ENCODE measurements at regions not wholly inside any gene's neighbourhood (a gene's known extent, or its start where the extent isn't known, plus 50 kb on each side); places are given as distances from the start of the nearest gene placed in this dataset.
"Not testable (repeated sequence)": the region's sequence is repeated elsewhere in the genome, so short reads cannot be mapped to it uniquely, and the experiment has no call there.

DNA sequence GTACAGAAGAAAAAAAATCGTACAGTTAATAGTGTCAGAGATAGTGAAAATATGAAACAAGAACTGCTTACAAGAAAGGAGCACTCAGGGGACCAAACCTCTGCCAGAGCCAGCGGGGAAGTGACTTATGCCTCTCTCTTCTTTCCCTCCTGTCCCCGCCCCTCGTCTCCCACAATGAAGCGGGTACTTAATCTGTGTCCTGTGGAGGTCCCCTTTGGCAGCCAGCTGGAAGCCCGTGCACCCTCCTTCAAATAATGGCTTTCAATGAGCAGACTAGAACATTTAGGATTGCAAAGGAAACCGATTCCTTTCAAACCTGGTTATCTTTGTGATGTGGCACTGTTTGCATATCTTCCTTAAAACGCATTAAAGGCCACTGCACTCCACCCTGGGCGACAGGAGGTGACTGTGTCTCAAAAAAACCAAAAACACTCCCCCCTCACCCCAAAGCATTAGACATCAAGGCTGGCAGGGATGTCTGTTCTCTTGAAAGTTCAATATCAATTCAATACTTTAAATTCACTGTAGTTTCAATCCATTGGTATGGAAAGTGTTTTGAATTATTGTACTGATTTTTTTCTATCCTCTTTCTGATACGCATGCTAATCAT is 51.7 kb downstream of the PPIAL4C start:
- H3K4me1 Mint-ChIP-seq (ENCODE audit: unreplicated experiment); H3K27me3 Mint-ChIP-seq (ENCODE audit: unreplicated experiment); DNase-seq (ENCODE audit: low spot score); H3K36me3 Mint-ChIP-seq (ENCODE audit: low read depth, unreplicated experiment); H3K9me3 Mint-ChIP-seq (ENCODE audit: unreplicated experiment): not testable (repeated sequence)
- Mint-ChIP-seq H3K4me3 (ENCODE audit: unreplicated experiment) (peak overlapping the region; percentile 95), H3K27ac (ENCODE audit: unreplicated experiment) (peak overlapping the region; percentile 52)

DNA sequence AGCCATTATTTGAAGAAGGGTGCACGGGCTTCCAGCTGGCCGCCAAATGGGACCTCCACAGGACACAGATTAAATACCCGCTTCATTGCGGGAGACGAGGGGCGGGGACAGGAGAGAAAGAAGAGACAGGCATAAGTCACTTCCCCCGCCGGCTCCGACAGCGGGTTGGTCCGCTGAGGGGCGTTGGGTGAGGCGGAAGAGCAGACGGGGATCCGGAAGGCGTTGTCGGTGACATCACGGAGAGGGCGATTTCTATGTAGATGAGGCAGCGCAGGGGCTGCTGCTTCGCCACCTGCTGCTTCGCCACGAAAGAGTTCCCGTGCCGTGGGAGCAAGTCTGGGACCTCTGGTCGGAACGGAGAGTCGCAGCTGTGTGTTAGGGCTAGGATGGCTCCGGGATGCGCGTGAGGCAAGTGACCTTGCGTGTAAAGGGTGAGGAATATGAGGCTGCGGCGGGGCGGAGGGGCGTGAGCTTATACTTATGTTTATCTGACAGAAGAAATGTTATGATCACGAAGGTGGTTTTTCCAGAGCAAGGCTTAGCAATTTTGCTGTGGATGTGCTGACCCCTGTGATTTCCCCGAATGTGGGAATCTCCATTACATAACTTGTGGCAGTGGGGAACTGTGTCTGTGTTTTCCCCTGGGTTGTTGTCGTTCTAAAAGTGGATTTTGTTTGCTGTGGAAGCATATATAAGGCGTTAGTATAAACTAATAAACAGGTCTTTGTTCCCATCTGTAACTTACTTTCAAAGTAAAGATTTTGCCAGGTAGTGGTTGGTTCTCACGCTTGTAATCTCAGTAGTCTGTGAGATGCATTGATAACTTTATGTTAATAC is 52.9 kb downstream of the PPIAL4C start:
- H3K4me1 Mint-ChIP-seq (ENCODE audit: unreplicated experiment); H3K27me3 Mint-ChIP-seq (ENCODE audit: unreplicated experiment); H3K36me3 Mint-ChIP-seq (ENCODE audit: low read depth, unreplicated experiment); H3K9me3 Mint-ChIP-seq (ENCODE audit: unreplicated experiment): not testable (repeated sequence)
- H3K27ac Mint-ChIP-seq (ENCODE audit: unreplicated experiment), result peak overlapping the region; percentile 99
- DNase-seq (ENCODE audit: low spot score), result peak; percentile 77
- peak overlapping the region; percentile 95 for H3K4me3 Mint-ChIP-seq (ENCODE audit: unreplicated experiment)

DNA sequence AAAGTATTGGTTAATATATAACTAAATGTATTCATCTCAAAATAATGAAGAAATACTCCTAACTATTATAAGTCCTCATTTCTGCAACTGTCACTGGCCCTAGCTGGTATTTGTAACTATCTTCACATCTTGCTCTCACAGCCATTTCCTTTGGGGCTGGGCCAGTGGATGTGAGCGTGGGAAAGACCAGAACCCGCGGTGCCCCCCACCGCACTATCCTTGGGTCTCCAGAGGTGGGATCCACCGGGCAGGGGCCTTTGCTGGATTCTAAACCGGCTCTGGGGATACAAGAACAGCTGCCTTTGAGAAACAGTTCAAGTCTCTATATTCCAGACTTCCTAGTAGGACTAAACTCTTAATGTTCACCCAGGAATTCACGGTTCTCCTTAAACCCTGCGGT is 54.8 kb downstream of the PPIAL4C start:
- not testable (repeated sequence) for DNase-seq (ENCODE audit: low spot score)

DNA sequence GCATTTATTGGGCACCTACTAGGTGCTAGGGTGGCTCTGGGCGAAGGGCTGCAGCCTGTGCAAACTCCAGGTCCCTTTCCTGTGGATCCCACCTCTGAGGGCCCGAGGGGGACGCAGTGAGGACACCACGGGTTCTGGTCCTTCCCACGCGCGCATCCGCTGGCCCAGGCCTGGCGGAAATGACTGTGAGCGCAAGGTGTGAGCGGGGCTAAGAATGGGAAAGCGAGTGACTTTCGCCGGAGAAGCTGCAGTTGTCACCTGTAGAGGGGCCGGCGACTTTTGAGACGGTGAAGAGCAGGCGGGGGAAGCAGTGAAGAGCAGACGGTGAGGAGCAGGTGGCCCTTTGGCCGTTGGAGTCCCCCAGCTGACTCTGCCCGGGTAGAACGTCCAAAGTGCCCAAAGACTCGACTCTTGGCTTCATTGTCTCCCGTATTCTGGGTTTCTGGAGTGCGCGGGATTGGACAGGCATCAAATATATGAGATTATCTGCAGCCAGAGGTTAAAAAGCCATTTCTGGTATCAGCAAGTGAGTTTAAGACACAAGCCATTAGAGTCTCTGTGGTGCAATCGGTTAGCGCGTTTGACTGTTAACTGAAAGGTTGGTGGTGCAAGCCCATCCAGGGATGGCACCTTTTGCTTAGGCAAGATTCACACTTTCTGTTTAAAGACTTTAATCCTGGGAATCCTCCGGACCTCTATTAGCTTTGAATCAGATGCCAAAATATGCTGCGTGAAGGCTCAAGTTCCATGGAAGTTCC is 55.4 kb downstream of the PPIAL4C start:
- H3K27me3 Mint-ChIP-seq (ENCODE audit: unreplicated experiment); H3K9me3 Mint-ChIP-seq (ENCODE audit: unreplicated experiment); DNase-seq (ENCODE audit: low spot score); H3K27ac Mint-ChIP-seq (ENCODE audit: unreplicated experiment); H3K4me3 Mint-ChIP-seq (ENCODE audit: unreplicated experiment); H3K4me1 Mint-ChIP-seq (ENCODE audit: unreplicated experiment); H3K36me3 Mint-ChIP-seq (ENCODE audit: low read depth, unreplicated experiment): not testable (repeated sequence)

More for the DNA sequence above, 54.8 kb downstream of the PPIAL4C start:
- not testable (repeated sequence) for H3K36me3 Mint-ChIP-seq (ENCODE audit: low read depth, unreplicated experiment); H3K27ac Mint-ChIP-seq (ENCODE audit: unreplicated experiment); H3K9me3 Mint-ChIP-seq (ENCODE audit: unreplicated experiment); H3K27me3 Mint-ChIP-seq (ENCODE audit: unreplicated experiment); H3K4me1 Mint-ChIP-seq (ENCODE audit: unreplicated experiment); H3K4me3 Mint-ChIP-seq (ENCODE audit: unreplicated experiment)

DNA sequence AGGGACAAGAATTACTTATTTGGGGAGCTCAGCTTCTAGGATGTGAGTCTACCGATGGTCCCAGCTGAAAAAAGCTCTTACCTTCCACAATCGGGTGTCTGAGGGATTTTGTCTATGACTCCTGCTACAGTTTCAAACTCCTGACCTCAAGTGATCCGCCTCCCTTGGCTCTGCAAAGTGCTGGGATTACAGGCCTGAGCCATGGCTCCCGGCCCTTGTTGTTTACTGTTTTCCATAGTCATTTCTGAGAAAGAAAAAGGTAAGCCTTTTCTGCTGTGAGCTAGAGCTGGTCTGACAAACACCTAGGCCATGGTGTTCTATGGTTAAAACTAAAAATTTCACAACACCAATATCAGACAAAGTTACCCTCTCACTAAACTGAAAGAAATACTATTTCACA is 57.5 kb downstream of the PPIAL4C start:
- not testable (repeated sequence) for H3K27me3 Mint-ChIP-seq (ENCODE audit: unreplicated experiment); H3K36me3 Mint-ChIP-seq (ENCODE audit: low read depth, unreplicated experiment); H3K27ac Mint-ChIP-seq (ENCODE audit: unreplicated experiment); H3K9me3 Mint-ChIP-seq (ENCODE audit: unreplicated experiment); H3K4me1 Mint-ChIP-seq (ENCODE audit: unreplicated experiment); H3K4me3 Mint-ChIP-seq (ENCODE audit: unreplicated experiment); DNase-seq (ENCODE audit: low spot score)

DNA sequence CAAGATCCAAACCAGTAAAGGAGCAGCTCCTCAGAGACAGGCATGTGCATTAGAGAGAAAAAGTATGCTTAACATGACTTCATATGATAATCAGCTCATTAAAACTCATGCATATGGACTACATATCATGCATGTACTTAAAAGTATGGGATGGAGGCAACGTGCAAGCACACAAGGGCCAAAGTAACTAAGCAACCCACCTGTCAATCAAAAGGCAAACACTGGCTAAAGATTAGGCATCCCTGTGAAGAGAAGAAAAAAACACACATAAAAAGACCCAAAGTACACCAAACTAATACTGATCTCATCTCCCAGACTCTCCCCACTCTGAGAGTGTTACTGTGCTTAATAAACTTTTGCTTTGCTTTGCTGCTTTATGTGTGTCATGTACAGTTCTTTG is 61.2 kb downstream of the PPIAL4C start:
- H3K4me1 Mint-ChIP-seq (ENCODE audit: unreplicated experiment); H3K36me3 Mint-ChIP-seq (ENCODE audit: low read depth, unreplicated experiment); H3K27ac Mint-ChIP-seq (ENCODE audit: unreplicated experiment); DNase-seq (ENCODE audit: low spot score); H3K4me3 Mint-ChIP-seq (ENCODE audit: unreplicated experiment); H3K9me3 Mint-ChIP-seq (ENCODE audit: unreplicated experiment); H3K27me3 Mint-ChIP-seq (ENCODE audit: unreplicated experiment): not testable (repeated sequence)

DNA sequence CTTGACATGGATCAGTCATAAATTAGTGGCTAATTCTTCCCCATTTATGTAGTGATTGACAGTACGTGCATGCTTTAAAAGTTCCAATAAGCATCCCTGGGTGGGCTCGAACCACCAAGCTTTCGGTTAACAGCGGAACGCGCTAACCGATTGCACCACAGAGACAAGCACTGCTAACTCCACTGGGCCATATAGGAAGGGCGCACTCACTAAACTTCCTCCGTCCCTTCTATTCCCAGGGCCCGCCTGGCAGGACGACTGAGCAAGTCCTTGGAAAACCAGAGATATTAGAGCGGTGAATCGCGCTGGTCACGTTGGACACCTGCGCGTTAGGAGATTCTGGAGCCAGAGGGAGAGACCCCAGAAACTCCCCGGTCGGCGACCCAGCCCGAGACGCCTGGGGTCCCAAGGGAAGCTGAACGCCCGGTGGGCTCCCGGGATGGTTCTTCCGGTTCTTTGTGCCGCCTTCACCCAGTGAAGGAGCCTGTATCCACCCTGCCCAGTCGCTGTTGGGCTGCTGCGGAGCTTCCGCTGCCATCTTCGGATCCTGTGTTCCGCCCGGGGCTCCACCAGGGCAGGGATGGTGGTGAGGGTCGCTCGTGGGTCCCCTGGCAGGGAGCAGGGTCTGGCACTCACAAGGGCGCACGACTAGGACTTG is 62.8 kb downstream of the PPIAL4C start:
- not testable (repeated sequence) for H3K27me3 Mint-ChIP-seq (ENCODE audit: unreplicated experiment)

DNA sequence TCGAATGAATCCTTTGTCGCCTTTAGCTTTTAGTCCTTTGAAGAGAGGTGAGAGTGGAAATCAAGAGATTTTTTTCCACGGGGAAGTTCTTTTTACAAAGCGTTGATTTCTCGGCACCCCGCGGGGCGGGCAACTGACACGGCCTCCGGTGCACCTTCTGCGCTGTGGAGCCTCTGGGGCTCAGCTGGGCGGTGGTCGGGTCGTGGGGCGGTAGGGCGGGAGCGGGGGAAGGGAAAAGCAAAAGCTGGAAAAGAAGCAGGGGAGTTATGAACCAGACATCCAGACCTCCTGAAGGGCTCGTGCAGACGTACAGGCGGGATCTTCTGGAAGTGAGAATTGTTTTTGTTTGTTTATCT is 63.3 kb downstream of the PPIAL4C start:
- not testable (repeated sequence) for H3K4me3 Mint-ChIP-seq (ENCODE audit: unreplicated experiment); H3K9me3 Mint-ChIP-seq (ENCODE audit: unreplicated experiment)
- peak; percentile 9 for DNase-seq (ENCODE audit: low spot score)

More for the DNA sequence above, 62.8 kb downstream of the PPIAL4C start:
- Mint-ChIP-seq H3K27ac (ENCODE audit: unreplicated experiment) (peak overlapping the region; percentile 20), H3K4me3 (ENCODE audit: unreplicated experiment) (peak overlapping the region; percentile 78)
- H3K9me3 Mint-ChIP-seq (ENCODE audit: unreplicated experiment); H3K4me1 Mint-ChIP-seq (ENCODE audit: unreplicated experiment); H3K36me3 Mint-ChIP-seq (ENCODE audit: low read depth, unreplicated experiment): not testable (repeated sequence)
- DNase-seq (ENCODE audit: low spot score), result peak; percentile 17

DNA sequence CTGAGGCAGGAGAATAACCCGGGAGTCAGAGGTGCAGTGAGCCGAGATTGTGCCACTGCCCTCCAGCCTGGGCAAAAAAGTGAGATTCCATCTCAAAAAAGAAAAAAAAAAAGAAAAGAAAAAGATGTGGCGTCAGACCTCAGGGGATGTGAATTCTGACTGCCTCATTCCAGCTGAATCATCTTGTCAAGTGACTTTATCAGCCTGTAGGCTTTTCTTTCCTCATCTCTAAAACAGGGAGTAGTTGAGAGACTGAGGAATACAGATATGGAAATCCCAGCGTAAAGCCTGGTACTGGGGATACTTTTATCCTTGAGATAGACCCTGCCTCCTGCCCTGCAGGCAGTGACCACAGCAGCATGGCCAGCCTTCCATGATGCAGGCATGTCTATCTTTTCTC is 74.1 kb downstream of the PPIAL4C start:
- not testable (repeated sequence) for DNase-seq (ENCODE audit: low spot score); H3K36me3 Mint-ChIP-seq (ENCODE audit: low read depth, unreplicated experiment); H3K4me3 Mint-ChIP-seq (ENCODE audit: unreplicated experiment); H3K27ac Mint-ChIP-seq (ENCODE audit: unreplicated experiment); H3K27me3 Mint-ChIP-seq (ENCODE audit: unreplicated experiment); H3K9me3 Mint-ChIP-seq (ENCODE audit: unreplicated experiment); H3K4me1 Mint-ChIP-seq (ENCODE audit: unreplicated experiment)

More for the DNA sequence above, 63.3 kb downstream of the PPIAL4C start:
- H3K36me3 Mint-ChIP-seq (ENCODE audit: low read depth, unreplicated experiment); H3K4me1 Mint-ChIP-seq (ENCODE audit: unreplicated experiment); H3K27me3 Mint-ChIP-seq (ENCODE audit: unreplicated experiment); H3K27ac Mint-ChIP-seq (ENCODE audit: unreplicated experiment): not testable (repeated sequence)

DNA sequence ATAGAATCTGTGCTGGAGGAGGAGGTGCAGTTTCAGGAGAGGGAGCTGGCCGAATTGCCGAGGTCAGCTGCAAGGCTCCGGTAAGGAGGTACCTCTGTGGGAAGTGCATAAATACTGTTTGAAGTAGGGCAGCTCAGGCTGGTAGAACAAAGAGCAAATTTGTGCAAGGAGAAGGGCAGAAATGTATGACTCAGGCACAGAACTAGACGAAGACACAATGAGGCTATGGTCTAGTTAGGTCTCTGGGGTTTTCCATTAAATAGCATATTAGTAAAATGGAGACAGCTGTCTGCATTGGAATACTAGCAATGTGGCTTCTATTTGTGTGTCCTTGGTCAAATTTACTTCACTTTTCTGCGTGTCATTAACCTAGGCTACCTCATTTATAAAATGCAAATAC is 74.5 kb downstream of the PPIAL4C start:
- not testable (repeated sequence) for H3K27me3 Mint-ChIP-seq (ENCODE audit: unreplicated experiment); H3K27ac Mint-ChIP-seq (ENCODE audit: unreplicated experiment)

DNA sequence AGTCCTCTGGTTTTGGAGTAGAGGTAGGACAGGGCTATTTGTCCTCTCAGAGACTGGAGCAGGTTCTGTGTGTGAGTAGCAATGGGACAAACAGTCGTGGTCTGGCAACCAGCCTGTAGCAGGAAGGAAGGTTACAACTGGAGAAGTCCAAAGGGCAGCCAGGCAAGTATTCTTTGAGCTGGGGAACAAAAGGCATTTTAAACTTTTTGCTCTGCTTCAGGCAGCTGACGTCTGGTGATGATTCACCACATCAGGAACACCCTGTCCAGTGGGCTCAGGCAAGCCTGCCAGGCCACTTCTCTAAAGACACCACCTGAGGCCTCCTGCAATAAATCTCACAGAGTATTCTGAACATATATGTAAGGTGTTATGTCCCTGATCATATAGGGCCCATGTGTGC is 81.0 kb downstream of the PPIAL4C start:
- not testable (repeated sequence) for H3K27me3 Mint-ChIP-seq (ENCODE audit: unreplicated experiment); H3K4me1 Mint-ChIP-seq (ENCODE audit: unreplicated experiment); H3K9me3 Mint-ChIP-seq (ENCODE audit: unreplicated experiment); H3K27ac Mint-ChIP-seq (ENCODE audit: unreplicated experiment); H3K36me3 Mint-ChIP-seq (ENCODE audit: low read depth, unreplicated experiment); DNase-seq (ENCODE audit: low spot score); H3K4me3 Mint-ChIP-seq (ENCODE audit: unreplicated experiment)

More for the DNA sequence above, 74.5 kb downstream of the PPIAL4C start:
- H3K4me1 Mint-ChIP-seq (ENCODE audit: unreplicated experiment); DNase-seq (ENCODE audit: low spot score); H3K4me3 Mint-ChIP-seq (ENCODE audit: unreplicated experiment); H3K9me3 Mint-ChIP-seq (ENCODE audit: unreplicated experiment); H3K36me3 Mint-ChIP-seq (ENCODE audit: low read depth, unreplicated experiment): not testable (repeated sequence)
